ENCODE measurements at regions not wholly inside any gene's neighbourhood (a gene's known extent, or its start where the extent isn't known, plus 50 kb on each side); places are given as distances from the start of the nearest gene placed in this dataset.

GRCh38 chr4:152011469-152011868 lies 250.7 kb upstream of the GATB start:
- no peak for DNase-seq

- no peak for DNase-seq
These were observed 249.9 kb upstream of the GATB start for GRCh38 chr4:152010710-152011079.

GRCh38 chr4:152009983-152010709 lies 249.3 kb upstream of the GATB start:
- no peak for DNase-seq

- DNase-seq = no peak
These were observed 248.3 kb upstream of the GATB start for GRCh38 chr4:152009031-152009670.

- DNase-seq = no peak
These were observed 246.3 kb upstream of the GATB start for GRCh38 chr4:152007111-152007510.

- no peak for DNase-seq
These were observed 244.0 kb upstream of the GATB start for GRCh38 chr4:152004801-152005200.

GRCh38 chr4:152000518-152000917 lies 239.7 kb upstream of the GATB start:
- DNase-seq = no peak

- DNase-seq = no peak
These were observed 237.9 kb upstream of the GATB start for GRCh38 chr4:151998723-151999122.

GRCh38 chr4:151997461-151997860 lies 236.7 kb upstream of the GATB start:
- DNase-seq = no peak

GRCh38 chr4:151994429-151994828 lies 233.6 kb upstream of the GATB start:
- DNase-seq = no peak

GRCh38 chr4:151993521-151993920 lies 232.7 kb upstream of the GATB start:
- no peak for DNase-seq

- no peak for DNase-seq
These were observed 231.7 kb upstream of the GATB start for GRCh38 chr4:151992332-151993154.

GRCh38 chr4:151991884-151992167 lies 231.0 kb upstream of the GATB start:
- DNase-seq = no peak

GRCh38 chr4:151991001-151991883 lies 230.4 kb upstream of the GATB start:
- DNase-seq = no peak

GRCh38 chr4:151990201-151990600 lies 229.4 kb upstream of the GATB start:
- no peak for DNase-seq

- no peak for DNase-seq
These were observed 227.8 kb upstream of the GATB start for GRCh38 chr4:151988591-151988990.

- no peak for DNase-seq
These were observed 226.8 kb upstream of the GATB start for GRCh38 chr4:151987606-151988005.

GRCh38 chr4:151983854-151984253 lies 223.0 kb upstream of the GATB start:
- DNase-seq = peak; percentile 70

- DNase-seq = no peak
These were observed 219.0 kb upstream of the GATB start for GRCh38 chr4:151979819-151980218.

GRCh38 chr4:151968643-151969042 lies 207.8 kb upstream of the GATB start:
- DNase-seq = peak; percentile 1

GRCh38 chr4:151967074-151967473 lies 206.3 kb upstream of the GATB start:
- DNase-seq = no peak

GRCh38 chr4:151962138-151962823 lies 201.5 kb upstream of the GATB start:
- no peak for DNase-seq

- no peak for DNase-seq
These were observed 200.6 kb upstream of the GATB start for GRCh38 chr4:151961456-151961855.

Data from NCI-H69 (cell line).